Activated CD4-positive, alpha-beta T cell treated with anti-CD3 and anti-CD28 coated beads, Interleukin-2, amount 10 ng/mL, durations not matched to agents 7 days and 5 days (primary cell): ENCODE measurements at regions not wholly inside any gene's neighbourhood (a gene's known extent, or its start where the extent isn't known, plus 50 kb on each side); places are given as distances from the start of the nearest gene placed in this dataset.

Source experiments
- CTCF ChIA-PET: fragments of 350-600 bp; sonication (Branson Sonifier 250); formaldehyde crosslinking; loops from one replicate; lab custom pipeline; 2021; ENCODE audit warnings: antibody characterized with exemption; lab: Charles Lee
- POLR2A ChIA-PET: fragments of 350-600 bp; sonication (Branson Sonifier 250); formaldehyde crosslinking; loops from one replicate; lab custom pipeline; 2021; ENCODE audit warnings: antibody characterized with exemption; lab: Charles Lee
- DNase-seq: peaks from one replicate; pipeline ENCODE4 v3.0.0-alpha.2; 2020
- H3K27ac Mint-ChIP-seq: one replicate; pipeline ENCODE4 v1.8.0; 2021; ENCODE audit warnings: mild to moderate bottlenecking, moderate library complexity, mixed read lengths
- H3K27me3 Mint-ChIP-seq: one replicate; pipeline ENCODE4 v1.8.0; 2021; ENCODE audit warnings: mixed read lengths
- H3K36me3 Mint-ChIP-seq: one replicate; pipeline ENCODE4 v1.8.0; 2021; ENCODE audit warnings: low read depth, mixed read lengths
- H3K4me1 Mint-ChIP-seq: one replicate; pipeline ENCODE4 v1.8.0; 2021; ENCODE audit warnings: mixed read lengths
- H3K4me3 Mint-ChIP-seq: one replicate; pipeline ENCODE4 v1.8.0; 2021; ENCODE audit warnings: mild to moderate bottlenecking, moderate library complexity, mixed read lengths
- H3K9me3 Mint-ChIP-seq: one replicate; pipeline ENCODE4 v1.8.0; 2021; ENCODE audit warnings: mixed read lengths

DNA sequence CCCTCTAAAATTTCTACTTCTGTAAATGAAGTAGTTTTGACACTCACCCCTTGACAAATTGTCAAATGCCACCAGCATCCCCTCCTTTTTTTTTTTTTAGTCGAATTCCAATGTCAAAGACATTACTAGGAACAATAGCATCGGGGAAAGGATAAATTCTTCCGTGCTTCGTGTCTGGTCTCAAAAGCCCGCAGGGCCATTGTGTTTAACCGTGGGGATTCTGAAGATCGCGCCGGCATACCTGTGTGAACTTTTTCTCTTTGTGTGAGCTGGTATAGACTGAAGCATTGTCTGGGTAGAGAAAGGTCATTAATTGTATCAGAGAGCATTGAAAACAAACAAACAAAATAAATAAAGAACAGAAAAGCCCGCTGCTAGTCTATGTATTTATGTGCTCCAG, 313.9 kb downstream of the ASMT start:
- H3K4me1 Mint-ChIP-seq, result no peaks in the 10 kb centered on the region
- no peak for DNase-seq
- H3K27ac Mint-ChIP-seq, result no peak overlapping the region
- peaks cover 6% of the 10 kb centered on the region for H3K27me3 Mint-ChIP-seq
- H3K9me3 Mint-ChIP-seq, result peaks cover 5% of the 10 kb centered on the region
- CTCF ChIA-PET, result no interaction called here
- H3K4me3 Mint-ChIP-seq, result no peak overlapping the region
- H3K36me3 Mint-ChIP-seq, result no peaks in the 10 kb centered on the region
- POLR2A ChIA-PET, result no interaction called here

DNA sequence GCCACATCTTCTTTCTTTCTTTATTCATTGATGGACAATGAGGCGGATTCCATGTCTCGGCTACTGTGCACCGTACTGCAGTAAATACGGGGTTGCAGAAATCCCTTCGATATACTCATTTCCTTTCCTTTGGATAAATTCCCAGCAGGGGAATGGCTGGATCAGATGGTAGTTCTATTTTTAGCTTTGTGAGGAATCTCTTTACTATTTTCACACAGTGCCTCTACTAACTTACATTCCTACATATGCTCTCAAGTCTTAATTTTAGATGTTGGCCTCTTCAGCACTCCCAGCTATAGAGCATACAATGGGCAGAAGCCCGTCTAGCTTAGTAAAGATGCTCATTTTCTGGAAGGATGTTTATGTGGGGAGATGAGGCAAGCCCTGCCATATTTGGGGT, 317.4 kb downstream of the ASMT start:
- no peak for DNase-seq
- no peak overlapping the region for H3K4me3 Mint-ChIP-seq
- ChIA-PET POLR2A (no interaction called here), CTCF (no interaction called here)
- H3K36me3 Mint-ChIP-seq, result no peaks in the 10 kb centered on the region
- H3K27ac Mint-ChIP-seq, result no peak overlapping the region
- peaks cover 5% of the 10 kb centered on the region for H3K9me3 Mint-ChIP-seq
- no peaks in the 10 kb centered on the region for H3K4me1 Mint-ChIP-seq
- no peaks in the 10 kb centered on the region for H3K27me3 Mint-ChIP-seq

DNA sequence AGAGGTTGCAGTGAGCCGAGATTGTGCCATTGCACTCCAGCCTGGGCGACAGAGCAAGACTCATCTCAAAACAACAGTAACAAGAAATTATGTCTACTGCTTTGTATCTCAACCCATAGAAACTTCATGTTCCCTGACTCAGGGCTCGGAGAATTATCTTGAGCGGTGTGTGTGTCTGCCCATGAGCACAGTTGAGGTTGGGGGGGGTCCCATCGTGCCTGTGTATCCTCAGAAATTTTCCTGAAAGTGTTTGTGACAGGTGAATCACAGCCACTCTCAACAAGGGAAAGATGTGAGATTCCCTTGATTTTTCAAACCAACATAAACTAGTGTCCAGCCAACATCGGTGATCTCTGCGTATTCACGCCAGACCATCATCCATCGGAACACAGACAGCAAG, 319.1 kb downstream of the ASMT start:
- no peak for DNase-seq
- Mint-ChIP-seq H3K4me3 (no peak overlapping the region), H3K9me3 (peaks cover 18% of the 10 kb centered on the region), H3K27ac (no peak overlapping the region), H3K36me3 (no peaks in the 10 kb centered on the region), H3K4me1 (no peaks in the 10 kb centered on the region), H3K27me3 (no peaks in the 10 kb centered on the region)
- ChIA-PET CTCF (no interaction called here), POLR2A (no interaction called here)

DNA sequence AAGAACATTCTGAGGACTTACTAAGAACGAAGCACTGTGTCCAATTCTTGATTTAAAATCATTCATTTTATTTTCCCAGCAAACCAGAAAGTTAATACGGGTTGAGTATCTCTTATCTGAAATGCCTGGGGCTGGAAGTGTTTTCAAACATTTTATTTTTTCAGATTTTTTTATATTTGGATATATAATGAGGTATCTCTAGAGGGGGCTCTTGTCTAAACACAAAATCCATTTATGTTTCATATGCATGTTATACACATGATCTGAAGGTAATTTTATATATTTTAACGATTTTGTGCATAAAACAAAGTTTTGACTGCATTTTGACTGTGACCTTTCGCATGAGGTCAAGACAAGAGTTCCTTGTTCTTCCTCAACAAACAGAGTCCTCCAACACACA, 320.9 kb downstream of the ASMT start:
- CTCF ChIA-PET, result no interaction called here
- Mint-ChIP-seq H3K4me3 (no peak overlapping the region), H3K36me3 (no peaks in the 10 kb centered on the region), H3K27ac (no peak overlapping the region), H3K9me3 (peaks cover 22% of the 10 kb centered on the region), H3K4me1 (no peaks in the 10 kb centered on the region), H3K27me3 (no peaks in the 10 kb centered on the region)
- POLR2A ChIA-PET, result no interaction called here
- DNase-seq, result no peak

DNA sequence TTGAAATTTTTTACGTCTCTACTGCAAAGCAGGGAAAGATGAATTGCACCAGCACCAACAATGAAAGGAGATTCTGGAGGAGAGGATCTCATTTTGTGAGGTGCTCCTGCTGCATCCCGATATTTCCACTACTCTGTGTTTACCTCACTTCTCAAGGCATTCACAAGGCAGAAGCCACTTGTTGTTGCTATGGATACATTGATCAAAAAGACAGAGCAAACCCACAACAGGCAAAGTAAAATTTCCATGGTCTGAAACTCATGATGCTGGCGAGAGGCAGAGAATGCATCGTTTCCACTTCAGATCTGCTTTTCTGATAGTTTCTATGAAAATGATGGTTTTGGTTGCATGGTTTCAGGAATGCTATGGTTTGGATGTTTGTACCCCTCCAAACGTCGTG, 323.3 kb downstream of the ASMT start:
- DNase-seq, result no peak
- Mint-ChIP-seq H3K9me3 (peaks cover 18% of the 10 kb centered on the region), H3K27me3 (no peaks in the 10 kb centered on the region), H3K4me3 (no peak overlapping the region), H3K36me3 (no peaks in the 10 kb centered on the region), H3K27ac (no peak overlapping the region), H3K4me1 (no peaks in the 10 kb centered on the region)
- POLR2A ChIA-PET, result no interaction called here
- CTCF ChIA-PET, result no interaction called here

DNA sequence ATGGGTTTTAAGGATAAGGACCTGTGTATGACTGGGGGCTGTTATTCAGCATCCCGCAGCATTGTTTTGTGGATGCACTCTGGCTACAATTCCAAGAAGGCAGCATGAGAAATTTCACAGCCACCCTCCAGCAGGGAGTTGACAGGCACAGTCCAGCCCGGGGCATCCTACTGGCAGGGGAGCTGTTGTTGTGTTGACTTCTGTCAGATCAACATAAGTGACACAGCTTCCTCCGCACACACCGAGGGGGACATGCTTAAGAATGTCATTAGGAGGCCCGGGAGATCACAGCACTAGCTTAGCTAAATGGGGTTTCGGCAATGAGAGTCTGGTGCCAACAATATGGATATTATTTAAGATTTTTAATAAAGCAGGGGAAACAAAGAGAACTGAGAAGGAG, 326.5 kb downstream of the ASMT start:
- Mint-ChIP-seq H3K27me3 (no peaks in the 10 kb centered on the region), H3K4me1 (no peaks in the 10 kb centered on the region), H3K9me3 (peaks cover 18% of the 10 kb centered on the region), H3K4me3 (no peak overlapping the region), H3K36me3 (no peaks in the 10 kb centered on the region), H3K27ac (no peak overlapping the region)
- CTCF ChIA-PET, result no interaction called here
- DNase-seq, result no peak
- POLR2A ChIA-PET, result no interaction called here

DNA sequence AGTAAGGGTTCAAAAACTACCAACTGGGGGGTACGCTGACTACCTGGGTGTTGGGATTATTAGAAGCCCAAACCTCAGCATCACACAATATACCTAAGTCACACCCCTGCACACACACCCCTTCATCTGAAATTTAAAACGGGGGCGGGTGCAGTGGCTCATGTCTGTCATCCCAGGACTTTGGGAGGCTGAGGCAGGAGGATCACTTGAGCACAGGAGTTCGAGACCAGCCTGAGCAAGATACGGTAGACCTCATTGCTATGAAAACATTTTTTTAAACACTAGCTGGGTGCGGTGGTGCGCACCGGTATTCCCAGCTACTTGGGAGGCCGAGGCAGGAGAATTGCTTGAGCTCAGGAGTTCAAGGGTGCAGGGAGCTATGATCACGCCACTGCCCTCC, 331.0 kb downstream of the ASMT start:
- no peaks in the 10 kb centered on the region for H3K36me3 Mint-ChIP-seq
- H3K4me1 Mint-ChIP-seq, result no peaks in the 10 kb centered on the region
- H3K27ac Mint-ChIP-seq, result no peak overlapping the region
- ChIA-PET CTCF (no interaction called here), POLR2A (no interaction called here)
- no peaks in the 10 kb centered on the region for H3K27me3 Mint-ChIP-seq
- no peak overlapping the region for H3K4me3 Mint-ChIP-seq
- DNase-seq, result no peak
- H3K9me3 Mint-ChIP-seq, result no peaks in the 10 kb centered on the region

DNA sequence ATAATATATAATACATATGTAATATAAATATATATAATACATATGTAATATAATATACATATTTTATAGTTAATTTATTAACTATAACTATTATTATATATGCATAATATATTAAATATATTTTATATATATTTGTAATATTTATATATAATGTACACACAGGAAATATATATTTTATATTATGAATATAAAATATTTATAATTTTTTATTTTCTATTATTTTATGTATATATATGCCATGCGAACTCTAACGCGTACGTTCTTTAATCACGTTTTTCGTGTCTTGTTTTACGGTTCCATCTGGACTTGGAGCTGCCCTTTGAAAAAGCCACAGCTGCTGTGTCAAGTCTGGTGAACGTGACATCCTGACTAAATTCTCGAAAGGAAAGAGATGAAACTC, 332.1 kb downstream of the ASMT start:
- CTCF ChIA-PET, result no interaction called here
- Mint-ChIP-seq H3K4me1 (no peaks in the 10 kb centered on the region), H3K27me3 (no peaks in the 10 kb centered on the region), H3K4me3 (no peak overlapping the region), H3K27ac (no peak overlapping the region), H3K9me3 (no peaks in the 10 kb centered on the region), H3K36me3 (no peaks in the 10 kb centered on the region)
- no peak for DNase-seq
- POLR2A ChIA-PET, result no interaction called here
